Thymus (tissue), 11 donors: ENCODE measurements at regions not wholly inside any gene's neighbourhood (a gene's known extent, or its start where the extent isn't known, plus 50 kb on each side); places are given as distances from the start of the nearest gene placed in this dataset.

Experiments used
- DNase-seq, 9 donors: peaks; one replicate each; pipeline ENCODE4 v3.0.0-alpha.2; 2013; ENCODE audit warnings: low spot score in 9 of 9, low read depth in 6 of 9, missing footprints in 1 of 9
- H3K27ac ChIP-seq, 2 donors: one replicate each; pipeline ENCODE4 v1.5.1; 2013; ENCODE audit warnings: control low read depth in 1 of 2, low read depth in 1 of 2, low read length in 1 of 2, mild to moderate bottlenecking in 1 of 2, moderate library complexity in 1 of 2
- H3K27me3 ChIP-seq, 2 donors: one replicate each; pipeline ENCODE4 v1.5.1; 2013; ENCODE audit warnings: low read length in 1 of 2; ENCODE audit not compliant: control insufficient read depth in 2 of 2, insufficient read depth in 1 of 2
- H3K36me3 ChIP-seq, 2 donors: one replicate each; pipeline ENCODE4 v1.5.1; 2013; ENCODE audit warnings: low read length in 1 of 2, mild to moderate bottlenecking in 1 of 2, moderate library complexity in 1 of 2; ENCODE audit not compliant: control insufficient read depth in 2 of 2, insufficient read depth in 2 of 2
- H3K4me1 ChIP-seq, 2 donors: one replicate each; pipeline ENCODE4 v1.5.1; 2013; ENCODE audit warnings: low read length in 2 of 2; ENCODE audit not compliant: control insufficient read depth in 2 of 2, insufficient read depth in 2 of 2
- H3K4me3 ChIP-seq, 2 donors: one replicate each; pipeline ENCODE4 v1.5.1; 2013; ENCODE audit warnings: low read length in 2 of 2, control low read depth in 1 of 2, mild to moderate bottlenecking in 1 of 2
- H3K9me3 ChIP-seq, 2 donors: one replicate each; pipeline ENCODE4 v1.5.1; 2013; ENCODE audit warnings: low read length in 1 of 2, mild to moderate bottlenecking in 1 of 2; ENCODE audit not compliant: control insufficient read depth in 2 of 2, insufficient read depth in 1 of 2
- WGBS: extraction: QIAGEN DNeasy Blood & Tissue Kit; methylation state at CpG from one replicate; pipeline ENCODE4 v1.1.7; 2013; 5-methylcytosine and 5-hydroxymethylcytosine counted together
- donor health status: healthy.

GRCh38 chr4:22202975-22203710 is 254.6 kb upstream of the KCNIP4 start:
- Histone ChIP-seq H3K27ac (no peak overlapping the region), H3K9me3 (no peaks in the 10 kb centered on the region), H3K36me3 (no peaks in the 10 kb centered on the region), H3K4me1 (no peaks in the 10 kb centered on the region), H3K27me3 (no peaks in the 10 kb centered on the region), H3K4me3 (no peak overlapping the region)
- WGBS: 90% methylated on average over 6 of the region's 6 CpGs
- no peak for DNase-seq

- H3K27me3 ChIP-seq: no peaks in the 10 kb centered on the region
- no peaks in the 10 kb centered on the region for H3K9me3 ChIP-seq
- no peak overlapping the region for H3K4me3 ChIP-seq
- no peak for DNase-seq
- no peaks in the 10 kb centered on the region for H3K36me3 ChIP-seq
- WGBS: 88% methylated on average over 4 of the region's 4 CpGs
- H3K27ac ChIP-seq: no peak overlapping the region
- H3K4me1 ChIP-seq: no peaks in the 10 kb centered on the region
These were observed 253.8 kb upstream of the KCNIP4 start for GRCh38 chr4:22202246-22202974.

DNA sequence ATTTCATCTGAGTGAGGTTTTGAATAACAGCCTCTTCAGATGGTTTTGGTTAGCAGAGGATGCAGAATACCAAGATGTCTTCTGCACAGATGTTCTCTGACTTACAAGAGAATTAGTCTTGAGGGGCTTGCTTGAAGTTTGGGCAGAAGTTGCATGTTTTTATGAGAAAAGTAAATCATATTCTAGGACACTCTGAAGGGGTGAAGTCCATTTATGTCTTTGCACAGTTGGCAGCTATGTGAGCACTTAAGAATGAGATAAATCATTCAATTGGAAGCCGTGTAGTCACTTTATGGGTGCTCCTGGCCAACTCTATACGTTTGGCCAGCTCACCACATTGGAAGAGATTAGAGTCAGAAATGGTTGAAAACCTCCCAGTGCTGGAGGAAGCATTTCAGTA is 252.7 kb upstream of the KCNIP4 start:
- Histone ChIP-seq H3K4me3 (no peak overlapping the region), H3K9me3 (no peaks in the 10 kb centered on the region), H3K27me3 (no peaks in the 10 kb centered on the region), H3K27ac (no peak overlapping the region), H3K4me1 (no peaks in the 10 kb centered on the region), H3K36me3 (no peaks in the 10 kb centered on the region)
- DNase-seq: no peak
- 60% methylated on average over 2 of the region's 2 CpGs for WGBS

DNA sequence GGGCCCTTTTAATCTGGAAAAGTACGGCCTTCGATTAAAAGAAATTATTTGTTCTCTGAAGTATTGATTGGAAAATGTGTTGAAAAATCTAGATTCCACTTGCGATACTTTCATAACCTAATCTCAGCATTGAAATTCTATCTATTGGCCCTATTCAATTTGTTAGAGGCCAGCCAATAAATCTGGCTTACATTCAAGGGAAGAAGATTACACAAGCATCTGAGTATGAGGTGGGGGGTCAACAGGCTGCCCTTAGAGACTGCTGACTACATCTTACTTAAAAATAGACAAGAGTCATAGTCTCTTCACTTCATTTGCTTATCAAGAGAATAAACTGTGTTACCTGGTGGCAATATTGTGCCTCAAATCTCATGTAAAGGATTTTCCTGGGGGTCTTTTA is 248.0 kb upstream of the KCNIP4 start:
- H3K36me3 ChIP-seq: no peaks in the 10 kb centered on the region
- WGBS: 98% methylated on average over 3 of the region's 3 CpGs
- no peak overlapping the region for H3K27ac ChIP-seq
- DNase-seq: no peak
- H3K4me1 ChIP-seq: no peaks in the 10 kb centered on the region
- H3K9me3 ChIP-seq: no peaks in the 10 kb centered on the region
- no peak overlapping the region for H3K4me3 ChIP-seq
- no peaks in the 10 kb centered on the region for H3K27me3 ChIP-seq

GRCh38 chr4:22192084-22192511 is 243.5 kb upstream of the KCNIP4 start:
- no peak overlapping the region for H3K27ac ChIP-seq
- H3K4me1 ChIP-seq: no peaks in the 10 kb centered on the region
- no peaks in the 10 kb centered on the region for H3K27me3 ChIP-seq
- 16% methylated on average over 5 of the region's 5 CpGs for WGBS
- H3K36me3 ChIP-seq: no peaks in the 10 kb centered on the region
- no peak for DNase-seq
- no peak overlapping the region for H3K4me3 ChIP-seq
- H3K9me3 ChIP-seq: no peaks in the 10 kb centered on the region

GRCh38 chr4:22191565-22191964 is 243.0 kb upstream of the KCNIP4 start:
- H3K27me3 ChIP-seq: no peaks in the 10 kb centered on the region
- H3K36me3 ChIP-seq: no peaks in the 10 kb centered on the region
- DNase-seq: no peak
- H3K4me3 ChIP-seq: no peak overlapping the region
- no peak overlapping the region for H3K27ac ChIP-seq
- WGBS: 71% methylated on average over 2 of the region's 2 CpGs
- H3K4me1 ChIP-seq: no peaks in the 10 kb centered on the region
- no peaks in the 10 kb centered on the region for H3K9me3 ChIP-seq

- no peak overlapping the region for H3K4me3 ChIP-seq
- H3K27me3 ChIP-seq: no peaks in the 10 kb centered on the region
- H3K36me3 ChIP-seq: no peaks in the 10 kb centered on the region
- no peak overlapping the region for H3K27ac ChIP-seq
- no peak for DNase-seq
- H3K4me1 ChIP-seq: no peaks in the 10 kb centered on the region
- H3K9me3 ChIP-seq: no peaks in the 10 kb centered on the region
- WGBS: 87% methylated on average over 1 of the region's 1 CpG
These were observed 242.3 kb upstream of the KCNIP4 start for GRCh38 chr4:22190855-22191254.

GRCh38 chr4:22187203-22187820 is 238.7 kb upstream of the KCNIP4 start:
- no peak for DNase-seq
- Histone ChIP-seq H3K27me3 (no peaks in the 10 kb centered on the region), H3K4me1 (no peaks in the 10 kb centered on the region), H3K36me3 (no peaks in the 10 kb centered on the region), H3K9me3 (no peaks in the 10 kb centered on the region), H3K4me3 (no peak overlapping the region), H3K27ac (no peak overlapping the region)
- 89% methylated on average over 2 of the region's 2 CpGs for WGBS

GRCh38 chr4:22181736-22182135 is 233.2 kb upstream of the KCNIP4 start:
- no peak overlapping the region for H3K4me3 ChIP-seq
- no peak overlapping the region for H3K27ac ChIP-seq
- H3K27me3 ChIP-seq: no peaks in the 10 kb centered on the region
- no peaks in the 10 kb centered on the region for H3K36me3 ChIP-seq
- no peak for DNase-seq
- H3K9me3 ChIP-seq: no peaks in the 10 kb centered on the region
- H3K4me1 ChIP-seq: no peaks in the 10 kb centered on the region
